ENCODE measurements at regions not wholly inside any gene's neighbourhood (a gene's known extent, or its start where the extent isn't known, plus 50 kb on each side); places are given as distances from the start of the nearest gene placed in this dataset.

DNA sequence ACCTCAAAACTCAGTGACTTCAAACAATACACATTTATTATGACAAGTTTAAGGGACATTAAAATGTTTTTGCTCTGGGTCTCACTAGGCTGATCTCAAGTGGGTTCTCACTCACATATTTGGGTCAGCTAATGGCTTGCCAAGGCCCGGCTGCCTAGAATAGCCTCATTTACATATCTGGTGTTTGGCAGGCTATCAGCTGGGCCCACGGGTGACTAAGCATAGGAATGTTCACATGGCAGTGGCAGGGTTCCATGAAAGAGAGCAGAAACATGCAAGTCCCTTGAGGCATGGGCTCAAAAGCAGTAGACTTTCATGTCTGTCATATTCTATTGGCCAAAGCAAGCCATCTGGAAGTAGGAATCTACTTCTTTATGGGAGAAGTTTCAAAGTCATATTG, 492.6 kb downstream of the KCNT2 start:
- intact Hi-C loops (cut with micrococcal nuclease) (no loop called here), dilution Hi-C loops (cut with MboI; ENCODE audit: extremely low pct_ligation_motif_present, low sequenced_read_pairs) (no loop called here)
- Histone ChIP-seq H3K9ac (replicated peaks; ENCODE audit: extremely low read depth, insufficient read depth, low read length) (no peak overlapping the region), H3K4me2 (ENCODE audit: insufficient read depth, low read length) (no peak overlapping the region), H2AFZ (ENCODE audit: low read depth, low read length) (no peak overlapping the region), H3K4me3 (replicated peaks in 1 of 3; ENCODE audit: insufficient read depth in 1 of 3, low read depth in 1 of 3, low read length in 3 of 3) (no peak overlapping the region), H3K27ac (ENCODE audit: insufficient read depth, low read depth, low read length) (no peak overlapping the region), H3K79me2 (ENCODE audit: control insufficient read depth, insufficient read depth, low read length) (no peaks in the 10 kb centered on the region), H3K27me3 (ENCODE audit: control insufficient read depth in 2 of 2, insufficient read depth in 2 of 2, low read length in 2 of 2) (no peaks in the 10 kb centered on the region), H3K9me1 (replicated peaks; ENCODE audit: control insufficient read depth, extremely low read depth, insufficient read depth, low read length) (no peaks in the 10 kb centered on the region), H3K36me3 (ENCODE audit: control insufficient read depth in 2 of 2, extremely low read depth in 1 of 2, insufficient read depth in 2 of 2, low read length in 2 of 2) (no peaks in the 10 kb centered on the region), H3K9me3 (replicated peaks; ENCODE audit: control insufficient read depth, insufficient read depth, low read length) (no peaks in the 10 kb centered on the region), H4K20me1 (replicated peaks; ENCODE audit: control insufficient read depth, extremely low read depth, insufficient read depth, low read length) (no peaks in the 10 kb centered on the region), H3K4me1 (ENCODE audit: control insufficient read depth, extremely low read depth, insufficient read depth, low read length) (no peaks in the 10 kb centered on the region)
- FAIRE-seq (no peak), DNase-seq (ENCODE audit: low read depth, low spot score) (no peak)
- no peak for TF ChIP-seq POLR2AphosphoS5 (IDR thresholded peaks at IDR 0.05; ENCODE audit: insufficient read depth, low read depth, low read length)
- TF ChIP-seq POLR2A (IDR thresholded peaks at IDR 0.05; ENCODE audit: low read depth, low read length), result no peak
- TF ChIP-seq FOS (IDR thresholded peaks at IDR 0.05; ENCODE audit: borderline replicate concordance, insufficient read depth, low read length), result no peak
- TF ChIP-seq, protein P1, sequence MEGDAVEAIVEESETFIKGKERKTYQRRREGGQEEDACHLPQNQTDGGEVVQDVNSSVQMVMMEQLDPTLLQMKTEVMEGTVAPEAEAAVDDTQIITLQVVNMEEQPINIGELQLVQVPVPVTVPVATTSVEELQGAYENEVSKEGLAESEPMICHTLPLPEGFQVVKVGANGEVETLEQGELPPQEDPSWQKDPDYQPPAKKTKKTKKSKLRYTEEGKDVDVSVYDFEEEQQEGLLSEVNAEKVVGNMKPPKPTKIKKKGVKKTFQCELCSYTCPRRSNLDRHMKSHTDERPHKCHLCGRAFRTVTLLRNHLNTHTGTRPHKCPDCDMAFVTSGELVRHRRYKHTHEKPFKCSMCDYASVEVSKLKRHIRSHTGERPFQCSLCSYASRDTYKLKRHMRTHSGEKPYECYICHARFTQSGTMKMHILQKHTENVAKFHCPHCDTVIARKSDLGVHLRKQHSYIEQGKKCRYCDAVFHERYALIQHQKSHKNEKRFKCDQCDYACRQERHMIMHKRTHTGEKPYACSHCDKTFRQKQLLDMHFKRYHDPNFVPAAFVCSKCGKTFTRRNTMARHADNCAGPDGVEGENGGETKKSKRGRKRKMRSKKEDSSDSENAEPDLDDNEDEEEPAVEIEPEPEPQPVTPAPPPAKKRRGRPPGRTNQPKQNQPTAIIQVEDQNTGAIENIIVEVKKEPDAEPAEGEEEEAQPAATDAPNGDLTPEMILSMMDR (IDR thresholded peaks at IDR 0.05; ENCODE audit: extremely low read depth in 1 of 2, insufficient read depth in 1 of 2, low read depth in 1 of 2, low read length in 2 of 2), result no peak
- no peak for TF ChIP-seq GATA2 (IDR thresholded peaks at IDR 0.05; ENCODE audit: insufficient read depth, insufficient read length, low read depth, low read length)
- TF ChIP-seq, protein P2, sequence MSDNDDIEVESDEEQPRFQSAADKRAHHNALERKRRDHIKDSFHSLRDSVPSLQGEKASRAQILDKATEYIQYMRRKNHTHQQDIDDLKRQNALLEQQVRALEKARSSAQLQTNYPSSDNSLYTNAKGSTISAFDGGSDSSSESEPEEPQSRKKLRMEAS (IDR thresholded peaks at IDR 0.05; ENCODE audit: insufficient read depth, insufficient read length), result no peak
- TF ChIP-seq JUN (IDR thresholded peaks at IDR 0.05; ENCODE audit: borderline replicate concordance, insufficient read depth, insufficient read length, low read depth), result no peak
- no peak for TF ChIP-seq MYC (IDR thresholded peaks at IDR 0.05; ENCODE audit: low read depth, low read length)
- no peak for TF ChIP-seq EZH2 (IDR thresholded peaks at IDR 0.05; ENCODE audit: borderline replicate concordance, low read depth, low read length, severe bottlenecking)
- ChIA-PET POLR2A (no interaction called here), CTCF (no interaction called here)
- no TSS peak for BruUV-seq (replicated peaks)
